ENCODE measurements at regions not wholly inside any gene's neighbourhood (a gene's known extent, or its start where the extent isn't known, plus 50 kb on each side); places are given as distances from the start of the nearest gene placed in this dataset.

DNA sequence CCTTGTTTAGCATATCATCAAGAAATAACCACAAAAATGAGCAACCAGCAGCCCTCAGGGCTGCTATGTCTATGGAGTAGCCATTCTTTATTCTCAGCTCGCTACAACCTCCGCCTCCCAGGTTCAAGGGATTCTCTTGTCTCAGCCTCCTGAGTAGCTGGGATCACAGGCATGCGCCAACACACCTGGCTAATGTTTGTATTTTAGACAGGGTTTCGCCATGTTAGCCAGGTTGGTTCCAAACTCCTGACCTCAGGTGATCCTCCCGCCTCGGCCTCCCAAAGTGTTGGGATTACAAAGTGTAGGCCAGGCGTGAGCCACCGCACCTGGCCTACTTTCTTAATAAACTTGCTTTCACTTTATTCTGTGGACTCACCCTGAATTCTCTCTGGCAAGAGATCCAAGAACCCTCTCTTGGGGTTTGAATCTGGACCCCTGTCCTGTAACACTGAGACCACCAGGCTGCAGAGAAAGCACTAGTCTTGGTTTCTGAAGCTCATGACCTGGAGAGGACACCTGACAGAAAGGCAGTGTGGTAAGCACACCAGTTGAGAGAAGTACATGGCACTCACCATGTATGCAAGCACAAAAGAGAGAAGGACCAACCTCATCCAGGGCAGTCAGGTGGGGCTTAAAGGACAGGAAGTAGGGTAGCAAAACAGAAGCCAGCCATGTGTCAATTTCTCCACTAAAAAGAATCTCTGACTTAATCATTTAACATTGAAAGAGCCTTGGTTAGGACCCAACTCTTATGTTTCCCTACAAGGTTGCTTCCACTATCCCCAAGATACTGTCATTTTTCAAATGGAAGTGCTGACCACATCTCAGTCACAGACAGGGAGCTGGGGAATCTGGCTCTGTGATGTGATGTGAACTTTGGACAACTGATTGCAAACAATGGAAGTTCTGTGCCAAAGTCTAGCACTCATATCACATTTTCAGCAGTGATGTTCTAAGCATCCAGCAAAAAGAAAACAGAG is 97.4 kb upstream of the DST start (continued):
- TF ChIP-seq, protein P1, sequence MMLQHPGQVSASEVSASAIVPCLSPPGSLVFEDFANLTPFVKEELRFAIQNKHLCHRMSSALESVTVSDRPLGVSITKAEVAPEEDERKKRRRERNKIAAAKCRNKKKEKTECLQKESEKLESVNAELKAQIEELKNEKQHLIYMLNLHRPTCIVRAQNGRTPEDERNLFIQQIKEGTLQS (IDR thresholded peaks at IDR 0.05), result no peak
- TF ChIP-seq EZH2 (IDR thresholded peaks at IDR 0.05) (no peak), RAD21 (IDR thresholded peaks at IDR 0.05; ENCODE audit: low read depth) (no peak), ZNF274 (IDR thresholded peaks at IDR 0.05; ENCODE audit: low read depth, low read length) (no peak), FOSL1 (IDR thresholded peaks at IDR 0.05; ENCODE audit: low read depth) (no peak), SP1 (IDR thresholded peaks at IDR 0.05; ENCODE audit: low read depth) (no peak), CTCF (IDR thresholded peaks at IDR 0.05 in 2 of 3, conservative IDR thresholded peaks at IDR 0.05 in 1 of 3; ENCODE audit: borderline replicate concordance in 1 of 3, insufficient read depth in 1 of 3, low read depth in 2 of 3, low read length in 2 of 3) (no peak), EZH2phosphoT487 (IDR thresholded peaks at IDR 0.05; ENCODE audit: borderline replicate concordance) (no peak), EGR1 (IDR thresholded peaks at IDR 0.05; ENCODE audit: low read depth) (no peak), JUND (IDR thresholded peaks at IDR 0.05) (no peak)
- TF ChIP-seq, protein P2, sequence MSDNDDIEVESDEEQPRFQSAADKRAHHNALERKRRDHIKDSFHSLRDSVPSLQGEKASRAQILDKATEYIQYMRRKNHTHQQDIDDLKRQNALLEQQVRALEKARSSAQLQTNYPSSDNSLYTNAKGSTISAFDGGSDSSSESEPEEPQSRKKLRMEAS (IDR thresholded peaks at IDR 0.05), result no peak

- Histone ChIP-seq H3K9ac (ENCODE audit: low read length) (no peak overlapping the region), H3K9me3 (ENCODE audit: control insufficient read depth in 1 of 2, insufficient read depth in 1 of 2, low read depth in 1 of 2, low read length in 2 of 2) (no peaks in the 10 kb centered on the region), H3K4me1 (ENCODE audit: control insufficient read depth in 1 of 2, insufficient read depth in 2 of 2, low read length in 2 of 2) (peaks cover 35 to 43% of the 10 kb centered on the region in 2 experiments), H3K9me2 (ENCODE audit: insufficient read depth) (no peaks in the 10 kb centered on the region), H3K36me3 (ENCODE audit: control insufficient read depth in 1 of 2, insufficient read depth in 2 of 2, low read length in 2 of 2) (no peaks in the 10 kb centered on the region), H3K27ac (ENCODE audit: low read depth, low read length) (no peak overlapping the region), H3K4me2 (ENCODE audit: low read length) (no peak overlapping the region), H4K20me1 (ENCODE audit: insufficient read depth) (no peaks in the 10 kb centered on the region), H3K79me2 (ENCODE audit: insufficient read depth, low read length) (peaks cover 71% of the 10 kb centered on the region), H3K27me3 (ENCODE audit: insufficient read depth, low read length) (no peaks in the 10 kb centered on the region), H3K4me3 (replicated peaks in 1 of 2; ENCODE audit: low read depth in 1 of 2, low read length in 2 of 2) (no peak overlapping the region), H2AFZ (ENCODE audit: low read depth, low read length, poor library complexity, severe bottlenecking) (no peak overlapping the region)
- ChIA-PET CTCF (no interaction called here), RAD21 (ENCODE audit: low non-redundant PET in 1 of 2, low total read pairs in 2 of 2, uncharacterized antibody in 2 of 2, unreplicated experiment in 2 of 2) (no interaction called here), POLR2A (no interaction called here)
- ATAC-seq (no peak), DNase-seq (ENCODE audit: low read depth, low spot score) (no peak)
- TF ChIP-seq YY1 (IDR thresholded peaks at IDR 0.05; ENCODE audit: extremely low read depth, insufficient replicate concordance, low read depth, low read length), result no peak
- no peak for TF ChIP-seq ZNF274 (IDR thresholded peaks at IDR 0.05; ENCODE audit: low read depth, low read length)
- TF ChIP-seq ELF1 (IDR thresholded peaks at IDR 0.05; ENCODE audit: borderline replicate concordance, low read depth), result no peak
- TF ChIP-seq SP1 (IDR thresholded peaks at IDR 0.05; ENCODE audit: low read depth), result no peak
- TF ChIP-seq, protein P3, sequence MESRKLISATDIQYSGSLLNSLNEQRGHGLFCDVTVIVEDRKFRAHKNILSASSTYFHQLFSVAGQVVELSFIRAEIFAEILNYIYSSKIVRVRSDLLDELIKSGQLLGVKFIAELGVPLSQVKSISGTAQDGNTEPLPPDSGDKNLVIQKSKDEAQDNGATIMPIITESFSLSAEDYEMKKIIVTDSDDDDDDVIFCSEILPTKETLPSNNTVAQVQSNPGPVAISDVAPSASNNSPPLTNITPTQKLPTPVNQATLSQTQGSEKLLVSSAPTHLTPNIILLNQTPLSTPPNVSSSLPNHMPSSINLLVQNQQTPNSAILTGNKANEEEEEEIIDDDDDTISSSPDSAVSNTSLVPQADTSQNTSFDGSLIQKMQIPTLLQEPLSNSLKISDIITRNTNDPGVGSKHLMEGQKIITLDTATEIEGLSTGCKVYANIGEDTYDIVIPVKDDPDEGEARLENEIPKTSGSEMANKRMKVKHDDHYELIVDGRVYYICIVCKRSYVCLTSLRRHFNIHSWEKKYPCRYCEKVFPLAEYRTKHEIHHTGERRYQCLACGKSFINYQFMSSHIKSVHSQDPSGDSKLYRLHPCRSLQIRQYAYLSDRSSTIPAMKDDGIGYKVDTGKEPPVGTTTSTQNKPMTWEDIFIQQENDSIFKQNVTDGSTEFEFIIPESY (IDR thresholded peaks at IDR 0.05; ENCODE audit: extremely low read depth, insufficient replicate concordance, low read length), result no peak
- TF ChIP-seq CBX3 (IDR thresholded peaks at IDR 0.05; ENCODE audit: low read depth), result 0 out of 2 replicates have a peak, but pooled peaks have one; percentile 19
- no peak for TF ChIP-seq RAD21 (IDR thresholded peaks at IDR 0.05; ENCODE audit: low read depth)
- TF ChIP-seq EGR1 (IDR thresholded peaks at IDR 0.05; ENCODE audit: low read depth), result no peak
- TF ChIP-seq POLR2A (IDR thresholded peaks at IDR 0.05; ENCODE audit: borderline replicate concordance, extremely low read depth, insufficient read depth, insufficient read length), result no peak
- peak; percentile 68 for TF ChIP-seq CEBPB (IDR thresholded peaks at IDR 0.05; ENCODE audit: low read depth)
- no peak for TF ChIP-seq EZH2phosphoT487 (IDR thresholded peaks at IDR 0.05; ENCODE audit: borderline replicate concordance)
- TF ChIP-seq EZH2 (IDR thresholded peaks at IDR 0.05), result no peak
- TF ChIP-seq, protein P1 (IDR thresholded peaks at IDR 0.05), result no peak
- TF ChIP-seq TCF7L2 (IDR thresholded peaks at IDR 0.05; ENCODE audit: borderline replicate concordance, extremely low read depth, insufficient read depth, insufficient read length), result no peak
- intact Hi-C loops (cut with micrococcal nuclease), result no loop called here
- no TSS peak for BruUV-seq (replicated peaks)
Observed at GRCh38 chr6:56736804-56737203, 94.1 kb upstream of the DST start.
